H4 (cell line): ENCODE measurements at regions not wholly inside any gene's neighbourhood (a gene's known extent, or its start where the extent isn't known, plus 50 kb on each side); places are given as distances from the start of the nearest gene placed in this dataset.

Experiments used
- DNase-seq: peaks from one replicate; pipeline ENCODE4 v3.0.0-alpha.2; 2015; ENCODE audit warnings: low spot score

DNA sequence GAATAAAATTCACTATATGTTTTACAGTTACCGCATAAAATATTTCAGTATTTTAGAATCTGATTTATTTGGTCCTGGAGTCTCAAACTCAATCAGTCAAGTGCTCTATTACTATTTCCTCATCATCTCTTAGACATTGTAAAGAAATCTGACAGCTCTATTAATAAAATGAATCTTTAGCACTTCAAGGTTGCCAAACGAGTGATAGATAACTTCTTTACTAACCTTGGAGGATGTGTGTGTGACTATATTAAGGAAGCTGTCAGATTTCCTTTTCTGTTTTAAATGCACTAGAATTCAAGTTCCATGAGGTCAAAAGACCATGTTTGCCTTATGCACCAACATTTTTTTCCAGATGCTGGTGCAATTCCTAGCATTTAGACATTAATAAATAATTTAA, 389.8 kb upstream of the AZI2 start:
- DNase-seq: no peak

DNA sequence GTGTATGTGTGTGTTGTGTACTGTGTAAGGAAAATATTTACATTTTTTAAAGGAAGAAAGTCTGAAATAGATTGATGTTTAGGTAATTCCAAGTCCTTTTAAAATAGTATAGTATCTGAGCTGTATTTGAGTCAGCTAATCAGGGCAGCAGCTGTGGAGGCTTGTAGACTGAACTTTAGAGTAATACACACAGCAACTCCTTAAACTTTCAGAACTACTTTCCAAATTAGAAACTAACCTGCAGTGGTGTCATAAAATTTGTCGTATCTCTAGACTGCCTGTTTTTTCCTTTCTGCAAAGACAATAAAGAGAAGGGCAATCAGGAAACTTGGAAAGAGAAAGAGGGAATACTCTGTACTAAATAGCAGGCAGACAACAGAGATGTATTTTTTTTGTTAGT, 391.0 kb upstream of the AZI2 start:
- no peak for DNase-seq

DNA sequence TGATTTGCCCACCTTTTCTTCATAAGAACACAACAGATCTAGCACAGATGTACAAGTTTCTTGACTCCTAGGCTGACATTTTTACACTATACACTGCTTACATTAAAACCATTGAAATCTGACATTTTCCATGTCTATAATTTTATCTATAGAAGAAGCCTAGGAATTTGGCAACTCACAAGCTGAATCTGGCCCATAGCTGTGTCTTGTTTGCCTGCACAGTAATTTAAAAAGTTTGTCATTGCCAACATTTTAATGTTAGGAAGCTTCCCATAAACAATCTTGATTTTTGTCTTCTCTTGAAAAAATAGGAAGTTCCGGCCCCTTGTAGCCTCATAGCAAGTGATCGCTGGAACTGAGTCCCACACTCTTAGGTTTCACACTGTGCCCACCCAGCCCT, 394.6 kb upstream of the AZI2 start:
- no peak for DNase-seq

DNA sequence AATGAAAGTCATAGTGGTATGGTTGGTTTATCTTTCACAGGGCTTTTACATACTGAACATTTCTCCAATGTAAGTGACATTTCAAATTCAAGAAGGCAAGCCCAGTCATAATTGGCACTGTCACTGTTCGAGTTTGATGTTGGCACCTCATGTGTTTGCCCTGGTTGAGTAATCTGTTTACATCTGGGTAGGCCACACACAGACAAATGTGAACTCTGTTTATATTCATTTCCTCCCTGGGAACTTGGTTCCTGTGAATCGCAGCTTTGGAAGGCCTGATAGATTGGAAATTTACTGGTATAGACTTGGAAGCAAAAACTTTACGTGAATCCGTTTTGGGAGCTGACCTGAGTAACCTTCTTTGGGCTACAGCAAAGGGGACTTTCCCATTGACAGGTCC, 395.2 kb upstream of the AZI2 start:
- DNase-seq: peak; percentile 68

DNA sequence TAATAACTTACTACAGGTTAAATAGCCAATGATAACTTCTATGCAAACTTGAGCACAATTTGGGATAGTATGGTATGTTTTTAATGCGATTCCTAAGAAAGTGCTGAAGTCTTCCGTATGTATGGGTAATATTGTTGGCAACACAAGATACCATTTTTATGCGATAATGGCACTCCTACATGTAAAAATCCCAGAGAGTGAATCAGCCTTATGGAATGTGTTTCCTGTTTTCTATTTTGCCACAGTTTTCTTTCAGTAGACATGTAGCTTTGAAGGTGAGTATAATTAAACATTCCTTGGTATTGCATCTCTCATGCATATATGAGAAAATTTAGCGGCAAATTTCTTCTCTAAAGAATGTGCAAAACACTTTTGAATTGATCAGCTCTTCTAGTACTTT, 396.8 kb upstream of the AZI2 start:
- DNase-seq: peak; percentile 10

- DNase-seq: no peak
These were observed 397.4 kb upstream of the AZI2 start for GRCh38 chr3:28745916-28746617.

DNA sequence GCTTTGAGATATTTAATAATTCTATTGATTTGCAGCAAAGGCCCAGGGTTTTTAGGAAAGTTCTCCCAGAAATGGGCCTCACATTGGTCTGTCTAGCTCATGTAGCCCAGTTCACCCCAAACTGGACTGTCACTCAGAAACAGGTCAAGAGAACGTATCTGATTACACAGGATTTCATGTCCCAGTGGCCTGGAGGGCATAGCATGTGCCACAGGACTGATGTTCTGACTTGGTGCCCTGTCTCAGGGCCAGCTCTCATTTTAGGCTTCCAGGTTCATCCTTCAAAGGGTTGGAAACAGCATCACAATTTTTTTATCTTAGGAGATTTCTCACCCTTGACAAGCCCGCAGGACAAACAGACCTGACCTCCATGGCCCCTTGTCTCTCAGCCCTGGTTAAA, 398.4 kb upstream of the AZI2 start:
- no peak for DNase-seq

- no peak for DNase-seq
These were observed 403.2 kb upstream of the AZI2 start for GRCh38 chr3:28751864-28752263.

DNA sequence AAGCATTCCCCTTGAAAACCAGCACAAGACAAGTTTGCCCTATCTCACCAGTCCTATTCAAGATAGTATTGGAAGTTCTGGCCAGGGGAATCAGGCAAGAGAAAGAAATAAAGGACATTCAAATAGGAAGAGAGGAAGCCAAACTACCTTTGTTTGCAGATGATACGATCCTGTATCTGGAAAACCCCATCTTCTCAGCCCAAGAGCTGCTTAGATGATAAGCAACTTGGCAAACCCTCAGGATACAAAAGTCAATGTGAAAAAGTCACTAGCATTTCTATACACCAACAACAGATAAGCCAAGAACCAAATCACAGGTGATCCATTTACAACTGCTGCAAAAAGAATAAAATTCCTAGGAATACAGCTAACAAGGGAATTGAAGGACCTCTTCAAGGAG, 403.7 kb upstream of the AZI2 start:
- no peak for DNase-seq

- DNase-seq: no peak
These were observed 407.4 kb upstream of the AZI2 start for GRCh38 chr3:28756056-28756455.

- no peak for DNase-seq
These were observed 409.5 kb upstream of the AZI2 start for GRCh38 chr3:28758115-28758514.

DNA sequence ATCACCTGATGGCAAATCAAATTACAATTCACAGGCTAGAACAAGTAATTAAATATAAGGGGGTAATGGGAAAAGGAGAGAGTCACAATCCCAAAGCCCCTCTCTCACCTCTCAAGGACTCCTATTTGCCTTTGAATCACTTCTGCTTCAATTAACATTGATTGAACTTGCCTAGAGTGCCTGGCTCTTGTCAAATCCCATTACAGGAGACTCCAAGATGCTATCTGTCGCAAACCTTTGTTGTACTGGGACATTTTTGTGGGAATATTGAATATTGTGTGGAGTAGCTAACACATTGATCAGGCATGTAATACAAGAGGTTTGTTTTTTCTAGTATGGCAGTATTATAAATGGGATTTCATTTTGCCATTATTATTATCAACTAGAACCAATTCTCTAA, 412.8 kb upstream of the AZI2 start:
- DNase-seq: no peak

DNA sequence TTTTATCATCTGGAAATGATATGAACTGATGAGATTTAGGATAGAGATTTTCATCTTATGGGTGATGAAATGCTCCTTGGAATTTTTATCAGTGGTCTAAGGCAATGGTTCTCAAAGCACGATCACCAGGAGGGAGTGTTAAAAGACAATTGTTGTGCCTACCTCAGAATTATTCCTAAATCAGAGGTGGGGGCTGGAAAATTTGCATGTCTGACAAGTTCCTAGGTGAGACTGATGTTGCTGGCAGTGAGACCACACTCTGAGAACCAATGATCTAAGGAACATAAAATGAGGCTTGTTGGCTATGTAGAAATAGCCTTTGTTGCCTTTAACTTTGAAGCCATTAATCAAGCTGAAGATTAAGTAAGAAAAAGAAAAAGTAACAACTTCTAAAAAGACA, 416.6 kb upstream of the AZI2 start:
- no peak for DNase-seq

GRCh38 chr3:28768439-28768838, 419.8 kb upstream of the AZI2 start:
- peak; percentile 40 for DNase-seq

DNA sequence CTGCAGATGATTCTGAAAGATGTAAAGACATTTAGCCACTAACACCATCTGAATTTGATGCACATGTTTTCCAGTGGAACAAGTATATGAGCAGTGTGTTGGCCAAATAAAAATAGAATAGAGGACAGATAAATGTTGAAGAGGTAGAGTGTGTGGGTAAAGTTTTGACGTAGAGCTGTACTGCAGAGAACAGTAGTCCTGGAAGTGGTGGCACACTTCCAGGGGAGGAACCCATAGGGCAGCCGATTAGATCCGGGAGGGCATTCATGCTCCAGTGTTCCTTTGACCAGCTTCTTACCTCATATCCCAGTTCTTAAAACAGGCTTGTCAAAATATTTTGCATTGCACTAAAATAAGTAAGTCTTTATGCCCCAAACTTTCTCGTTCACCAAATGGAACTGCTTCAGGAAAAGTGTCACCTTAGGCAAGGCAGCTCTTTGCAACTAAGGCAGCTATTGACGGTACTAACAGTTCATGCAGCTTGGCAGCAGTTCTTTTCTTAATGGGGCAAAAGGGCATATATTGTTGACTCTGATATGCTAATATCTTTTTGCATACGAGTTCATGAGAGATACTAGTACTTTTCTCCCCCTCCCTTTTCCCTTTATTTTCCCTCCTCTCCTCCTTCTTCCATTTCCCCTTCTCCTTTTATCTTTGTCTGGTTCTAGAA, 429.3 kb upstream of the AZI2 start:
- DNase-seq: no peak

DNA sequence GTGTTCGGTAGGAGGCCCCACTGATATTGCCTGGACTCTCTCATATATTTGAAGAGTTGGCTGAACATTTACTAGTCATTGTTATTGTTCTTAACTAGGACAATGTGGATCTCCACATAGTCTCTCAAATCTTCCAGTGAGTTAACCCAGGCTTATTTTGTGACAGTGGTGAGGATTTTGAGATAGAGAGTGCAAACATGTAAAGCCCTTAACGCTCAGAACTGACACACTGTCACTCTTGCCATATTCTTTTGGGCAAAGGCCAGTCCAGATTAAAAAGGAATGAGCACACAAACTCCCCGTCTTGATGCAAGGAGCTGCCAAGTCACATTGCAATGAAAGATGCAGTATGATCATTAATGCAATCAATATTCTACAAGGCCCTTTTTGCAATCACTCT, 431.9 kb upstream of the AZI2 start:
- no peak for DNase-seq

GRCh38 chr3:28781053-28781452, 432.4 kb upstream of the AZI2 start:
- DNase-seq: no peak

DNA sequence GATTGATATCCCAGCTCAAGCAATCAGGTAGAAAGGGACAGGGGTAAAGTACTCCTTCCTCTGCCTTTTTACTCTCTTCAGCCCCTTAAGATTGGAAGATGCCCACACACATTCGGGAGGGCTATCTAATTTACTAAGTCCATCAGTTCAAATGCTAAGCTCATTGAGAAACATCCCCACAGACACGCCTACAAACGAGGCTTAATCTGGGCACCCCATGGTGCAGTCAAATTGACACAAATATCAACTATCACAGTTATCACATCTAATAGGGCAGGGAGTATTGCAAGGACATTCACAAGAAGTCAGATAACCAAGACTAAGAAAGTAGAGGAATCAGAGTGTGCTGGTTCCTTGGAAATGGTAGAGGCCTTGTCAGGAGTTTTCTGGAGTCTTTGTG, 437.8 kb upstream of the AZI2 start:
- no peak for DNase-seq

DNA sequence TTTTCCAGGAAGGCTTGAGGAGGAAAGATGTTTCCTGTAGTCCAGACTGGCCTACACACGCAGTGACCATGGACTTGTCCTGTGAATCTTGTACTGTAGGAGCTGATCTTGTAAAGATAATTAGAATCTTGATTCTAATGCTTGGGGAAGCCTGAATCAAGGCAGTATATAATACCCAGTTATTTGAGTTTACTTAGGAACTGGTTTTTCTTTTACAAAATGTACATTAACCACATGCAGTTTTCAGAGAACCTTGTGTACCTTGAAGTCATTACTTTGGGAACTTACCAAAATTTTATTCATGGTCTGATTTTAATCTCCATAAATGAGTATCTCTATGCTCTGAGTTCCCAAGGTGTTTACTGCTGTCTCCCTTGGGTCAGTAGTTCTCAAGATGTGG, 439.9 kb upstream of the AZI2 start:
- no peak for DNase-seq

GRCh38 chr3:28791713-28792255, 443.2 kb upstream of the AZI2 start:
- DNase-seq: no peak

- DNase-seq: no peak
These were observed 444.0 kb upstream of the AZI2 start for GRCh38 chr3:28792604-28793003.

DNA sequence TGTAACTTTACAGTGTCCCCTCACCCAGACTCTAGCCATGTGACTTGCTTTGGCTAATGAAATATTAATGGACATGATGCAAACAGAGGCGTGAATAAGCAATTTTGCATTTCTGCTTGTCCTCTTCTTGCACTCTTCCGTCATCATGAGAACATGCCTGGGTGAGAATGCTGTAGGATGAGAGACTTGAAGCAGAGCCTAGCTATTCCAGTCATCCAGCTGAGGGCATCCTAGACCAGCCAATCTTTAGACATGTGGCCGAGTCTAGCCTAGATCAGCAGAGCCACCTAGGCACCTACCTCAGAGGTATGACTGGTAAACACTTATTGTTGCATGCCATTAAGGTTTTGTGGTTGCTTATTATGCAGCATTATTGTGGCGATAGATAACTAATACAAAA, 450.5 kb upstream of the AZI2 start:
- DNase-seq: no peak

- no peak for DNase-seq
These were observed 451.6 kb upstream of the AZI2 start for GRCh38 chr3:28800203-28800602.

- no peak for DNase-seq
These were observed 459.4 kb upstream of the AZI2 start for GRCh38 chr3:28808068-28808467.
